Breast epithelium (tissue), 4 donors: ENCODE measurements at regions not wholly inside any gene's neighbourhood (a gene's known extent, or its start where the extent isn't known, plus 50 kb on each side); places are given as distances from the start of the nearest gene placed in this dataset.

Experiments used
- DNase-seq, 2 donors: peaks; one replicate each; pipeline ENCODE4 v3.0.0-alpha.2; 2019; ENCODE audit warnings: low spot score in 2 of 2
- H3K27ac ChIP-seq, 2 donors: fragments of 200-600 bp; sonication (generic) in 1 of 2; one replicate each; pipeline ENCODE4 v1.5.1; 2016 to 2019; ENCODE audit warnings: mild to moderate bottlenecking in 1 of 2
- H3K27me3 ChIP-seq, 2 donors: fragments of 200-600 bp; sonication (generic) in 1 of 2; one replicate each; pipeline versions ENCODE4 v1.5.1 to v1.6.0; 2017 to 2019; ENCODE audit warnings: control low read depth in 1 of 2, mild to moderate bottlenecking in 1 of 2
- H3K36me3 ChIP-seq: fragments of 200-600 bp; one replicate; pipeline ENCODE4 v1.5.1; 2019
- H3K4me1 ChIP-seq, 2 donors: fragments of 200-600 bp; sonication (generic); one replicate each; pipeline ENCODE4 v1.5.1; 2016 to 2019; ENCODE audit warnings: control low read depth in 1 of 2
- H3K4me3 ChIP-seq, 3 donors: fragments of 200-600 bp; sonication (generic); 1 replicate in 2 of 3; 2 replicates in 1 of 3; pipeline ENCODE4 v1.5.1; 2016 to 2019; ENCODE audit warnings: mild to moderate bottlenecking in 3 of 3, moderate library complexity in 2 of 3
- H3K9me3 ChIP-seq, 2 donors: fragments of 200-600 bp; sonication (generic) in 1 of 2; one replicate each; pipeline ENCODE4 v1.5.1; 2016 to 2019; ENCODE audit warnings: control low read depth in 1 of 2
- CTCF ChIP-seq, 3 donors: fragments of 450-650 bp; IDR thresholded peaks; one replicate each; pipeline ENCODE4 v1.5.1; 2016 to 2017; ENCODE audit warnings: antibody characterized with exemption in 3 of 3, mild to moderate bottlenecking in 3 of 3, moderate library complexity in 3 of 3
- POLR2A ChIP-seq: fragments of 450-650 bp; IDR thresholded peaks from one replicate; pipeline ENCODE4 v1.6.1; 2016; ENCODE audit warnings: antibody characterized with exemption, mild to moderate bottlenecking, moderate library complexity
- POLR2AphosphoS5 ChIP-seq, 3 donors: sonication (generic); formaldehyde crosslinking; IDR thresholded peaks; one replicate each; pipeline ENCODE4 v1.6.1; 2017; ENCODE audit warnings: antibody characterized with exemption in 3 of 3
- intact Hi-C: fragments of 100-400 bp; cut with DNase I; formaldehyde crosslinking; loops from one replicate; pipeline ENCODE4 v1.15.1; 2023; ENCODE audit warnings: low total_unique reads

DNA sequence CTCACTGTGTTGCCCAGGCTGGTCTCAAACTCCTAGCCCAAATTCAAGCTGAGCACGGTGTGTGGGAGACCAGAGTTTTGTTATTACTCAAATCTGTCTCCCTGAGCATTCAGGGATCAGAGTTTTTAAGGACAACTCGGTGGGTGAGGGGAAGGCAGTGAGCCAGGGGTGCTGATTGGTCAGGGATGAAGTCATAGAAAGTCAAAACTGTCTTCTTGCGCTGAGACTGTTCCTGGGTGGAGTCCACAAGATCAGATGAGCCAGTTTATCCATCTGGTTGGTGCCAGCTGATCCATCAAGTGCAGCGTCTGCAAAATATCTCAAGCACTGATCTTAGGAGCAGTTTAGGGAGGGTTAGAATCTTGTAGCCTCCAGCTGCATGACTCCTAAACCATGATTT, 346.3 kb downstream of the TMEM114 start:
- no peak for DNase-seq
- H3K36me3 ChIP-seq = no peaks in the 10 kb centered on the region
- peaks cover 0 to 7% of the 10 kb centered on the region in 2 donors for H3K27me3 ChIP-seq
- no peaks in the 10 kb centered on the region for H3K4me1 ChIP-seq
- no peak overlapping the region for H3K27ac ChIP-seq
- intact Hi-C loops = no loop called here
- no peaks in the 10 kb centered on the region for H3K9me3 ChIP-seq
- TF ChIP-seq POLR2A = no peak
- TF ChIP-seq POLR2AphosphoS5 (IDR thresholded peaks at IDR 0.05) = no peak
- no peak for TF ChIP-seq CTCF (IDR thresholded peaks at IDR 0.05)
- H3K4me3 ChIP-seq = no peak overlapping the region

GRCh38 chr16:8241408-8241807, 348.9 kb downstream of the TMEM114 start:
- TF ChIP-seq CTCF (IDR thresholded peaks at IDR 0.05) (no peak), POLR2AphosphoS5 (IDR thresholded peaks at IDR 0.05) (no peak), POLR2A (no peak)
- Histone ChIP-seq H3K4me1 (no peaks in the 10 kb centered on the region), H3K27me3 (peaks cover 0 to 7% of the 10 kb centered on the region in 2 donors), H3K27ac (no peak overlapping the region), H3K9me3 (no peaks in the 10 kb centered on the region), H3K36me3 (no peaks in the 10 kb centered on the region), H3K4me3 (no peak overlapping the region)
- intact Hi-C loops = no loop called here
- DNase-seq = no peak

- Histone ChIP-seq H3K36me3 (no peaks in the 10 kb centered on the region), H3K4me3 (no peak overlapping the region), H3K4me1 (no peaks in the 10 kb centered on the region), H3K27me3 (peaks cover 0 to 7% of the 10 kb centered on the region in 2 donors), H3K9me3 (peaks cover 0 to 11% of the 10 kb centered on the region in 2 donors), H3K27ac (no peak overlapping the region)
- no peak for TF ChIP-seq POLR2AphosphoS5 (IDR thresholded peaks at IDR 0.05)
- no peak for TF ChIP-seq POLR2A
- no peak for TF ChIP-seq CTCF (IDR thresholded peaks at IDR 0.05)
- intact Hi-C loops = no loop called here
- DNase-seq = no peak
These were observed 350.9 kb downstream of the TMEM114 start for GRCh38 chr16:8239443-8239842.

DNA sequence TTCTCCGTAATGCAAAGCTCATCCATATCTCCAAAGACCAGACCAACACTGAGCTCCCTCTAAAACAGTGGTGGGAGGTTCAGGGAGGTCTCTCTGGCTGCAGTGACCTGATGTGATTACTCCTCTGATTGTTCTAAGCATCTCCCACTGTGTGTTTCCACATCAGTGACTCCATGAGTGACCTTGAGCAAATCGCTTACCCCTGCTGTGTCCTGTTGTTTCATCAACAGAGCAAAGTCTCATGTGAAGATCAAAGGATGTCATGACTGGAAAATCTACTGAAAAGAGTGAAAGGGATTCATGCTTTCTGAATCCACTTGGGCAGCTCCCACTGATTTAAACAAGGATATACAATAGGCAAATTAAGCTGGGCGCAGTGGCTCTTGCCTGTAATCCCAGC, 352.9 kb downstream of the TMEM114 start:
- Histone ChIP-seq H3K4me1 (no peaks in the 10 kb centered on the region), H3K36me3 (no peaks in the 10 kb centered on the region), H3K4me3 (no peak overlapping the region), H3K9me3 (peaks cover 0 to 11% of the 10 kb centered on the region in 2 donors), H3K27me3 (no peaks in the 10 kb centered on the region), H3K27ac (no peak overlapping the region)
- intact Hi-C loops = no loop called here
- no peak for DNase-seq
- TF ChIP-seq POLR2A (no peak), CTCF (IDR thresholded peaks at IDR 0.05) (no peak), POLR2AphosphoS5 (IDR thresholded peaks at IDR 0.05) (no peak)

GRCh38 chr16:8236816-8237215, 353.5 kb downstream of the TMEM114 start:
- intact Hi-C loops = no loop called here
- TF ChIP-seq POLR2A (no peak), CTCF (IDR thresholded peaks at IDR 0.05) (no peak), POLR2AphosphoS5 (IDR thresholded peaks at IDR 0.05) (no peak)
- Histone ChIP-seq H3K36me3 (no peaks in the 10 kb centered on the region), H3K9me3 (peaks cover 0 to 11% of the 10 kb centered on the region in 2 donors), H3K27ac (no peak overlapping the region), H3K27me3 (no peaks in the 10 kb centered on the region), H3K4me3 (no peak overlapping the region), H3K4me1 (no peaks in the 10 kb centered on the region)
- no peak for DNase-seq
